Esophagus squamous epithelium (tissue), 5 donors: ENCODE measurements at regions not wholly inside any gene's neighbourhood (a gene's known extent, or its start where the extent isn't known, plus 50 kb on each side); places are given as distances from the start of the nearest gene placed in this dataset.
"Not testable (repeated sequence)": the region's sequence is repeated elsewhere in the genome, so short reads cannot be mapped to it uniquely, and the experiment has no call there.

Source experiments
- DNase-seq: peaks from one replicate; lab custom pipeline; 2025; lab: John Stamatoyannopoulos, UW
- H3K27ac ChIP-seq, 4 donors: fragments of 200-600 bp; sonication (generic); one replicate each; pipeline ENCODE4 v1.5.1; 2016 to 2019; ENCODE audit warnings: mild to moderate bottlenecking in 1 of 4
- H3K27me3 ChIP-seq, 4 donors: fragments of 200-600 bp; sonication (generic); 1 replicate in 3 of 4; 2 replicates in 1 of 4; pipeline versions ENCODE4 v1.5.1 to v1.6.0; 2017 to 2021; ENCODE audit warnings: antibody characterized with exemption in 1 of 4
- H3K36me3 ChIP-seq, 3 donors: fragments of 200-600 bp; sonication (generic); one replicate each; pipeline ENCODE4 v1.5.1; 2016 to 2019
- H3K4me1 ChIP-seq, 3 donors: fragments of 200-600 bp; sonication (generic); one replicate each; pipeline ENCODE4 v1.5.1; 2017 to 2019
- H3K4me3 ChIP-seq, 4 donors: fragments of 200-600 bp; sonication (generic); 1 replicate in 3 of 4; 2 replicates in 1 of 4; pipeline ENCODE4 v1.5.1; 2016 to 2019; ENCODE audit warnings: mild to moderate bottlenecking in 2 of 4, moderate library complexity in 1 of 4
- H3K9me3 ChIP-seq, 3 donors: fragments of 200-600 bp; sonication (generic); one replicate each; pipeline ENCODE4 v1.5.1; 2016 to 2019
- POLR2A ChIP-seq, 4 donors: fragments of 450-650 bp; IDR thresholded peaks; one replicate each; pipeline ENCODE4 v1.6.1; 2017; ENCODE audit warnings: antibody characterized with exemption in 4 of 4, mild to moderate bottlenecking in 4 of 4, moderate library complexity in 3 of 4
- WGBS, 2 donors: methylation state at CpG; one replicate each; pipeline ENCODE4 v1.1.5; 2018; 5-methylcytosine and 5-hydroxymethylcytosine counted together
- intact Hi-C: fragments of 100-400 bp; cut with DNase I; formaldehyde crosslinking; loops from one replicate; pipeline ENCODE4 v1.15.0; 2022
- TF ChIP-seq, protein P1 (sequence below), 6 experiments: fragments of 450-650 bp in 4 of 6; fragments of 200-600 bp in 2 of 6; sonication (generic) in 2 of 6; IDR thresholded peaks; one replicate each; pipeline ENCODE4 v1.5.1; 2016 to 2019; ENCODE audit warnings: antibody characterized with exemption in 6 of 6, mild to moderate bottlenecking in 4 of 6, moderate library complexity in 4 of 6
- donor health status: DM: yes; HTN: yes; CAD: no.

- Histone ChIP-seq H3K4me1 (peaks cover 0 to 17% (median 4%) of the 10 kb centered on the region in 3 donors), H3K4me3 (no peak overlapping the region), H3K36me3 (no peaks in the 10 kb centered on the region), H3K27ac (no peak overlapping the region), H3K27me3 (peaks cover 0 to 10% (median 0%) of the 10 kb centered on the region in 4 donors), H3K9me3 (no peaks in the 10 kb centered on the region)
- 37 to 68% methylated on average over 4 of the region's 4 CpGs for WGBS, 2 donors
- no peak for DNase-seq
- intact Hi-C loops = no loop called here
- no peak for TF ChIP-seq POLR2A (IDR thresholded peaks at IDR 0.05)
- TF ChIP-seq, protein P1, sequence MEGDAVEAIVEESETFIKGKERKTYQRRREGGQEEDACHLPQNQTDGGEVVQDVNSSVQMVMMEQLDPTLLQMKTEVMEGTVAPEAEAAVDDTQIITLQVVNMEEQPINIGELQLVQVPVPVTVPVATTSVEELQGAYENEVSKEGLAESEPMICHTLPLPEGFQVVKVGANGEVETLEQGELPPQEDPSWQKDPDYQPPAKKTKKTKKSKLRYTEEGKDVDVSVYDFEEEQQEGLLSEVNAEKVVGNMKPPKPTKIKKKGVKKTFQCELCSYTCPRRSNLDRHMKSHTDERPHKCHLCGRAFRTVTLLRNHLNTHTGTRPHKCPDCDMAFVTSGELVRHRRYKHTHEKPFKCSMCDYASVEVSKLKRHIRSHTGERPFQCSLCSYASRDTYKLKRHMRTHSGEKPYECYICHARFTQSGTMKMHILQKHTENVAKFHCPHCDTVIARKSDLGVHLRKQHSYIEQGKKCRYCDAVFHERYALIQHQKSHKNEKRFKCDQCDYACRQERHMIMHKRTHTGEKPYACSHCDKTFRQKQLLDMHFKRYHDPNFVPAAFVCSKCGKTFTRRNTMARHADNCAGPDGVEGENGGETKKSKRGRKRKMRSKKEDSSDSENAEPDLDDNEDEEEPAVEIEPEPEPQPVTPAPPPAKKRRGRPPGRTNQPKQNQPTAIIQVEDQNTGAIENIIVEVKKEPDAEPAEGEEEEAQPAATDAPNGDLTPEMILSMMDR (IDR thresholded peaks at IDR 0.05) = no peak
Measured at GRCh38 chr18:10131081-10131459, 217.3 kb downstream of the VAPA start.

GRCh38 chr18:10131460-10132395 lies 217.9 kb downstream of the VAPA start:
- Histone ChIP-seq H3K9me3 (no peaks in the 10 kb centered on the region), H3K27ac (no peak overlapping the region), H3K36me3 (no peaks in the 10 kb centered on the region), H3K4me3 (peak overlapping the region; percentile 18 to 60 (median 33)), H3K4me1 (peaks cover 0 to 17% (median 4%) of the 10 kb centered on the region in 3 donors), H3K27me3 (peaks cover 0 to 10% (median 0%) of the 10 kb centered on the region in 4 donors)
- 28 to 36% methylated on average over 12 to 14 of the region's 48 CpGs for WGBS, 2 donors
- intact Hi-C loops = no loop called here
- no peak for DNase-seq
- no peak for TF ChIP-seq POLR2A (IDR thresholded peaks at IDR 0.05)
- TF ChIP-seq, protein P1 (IDR thresholded peaks at IDR 0.05) = no peak

GRCh38 chr18:10133516-10133915 lies 219.7 kb downstream of the VAPA start:
- TF ChIP-seq, protein P1 (IDR thresholded peaks at IDR 0.05) = no peak
- no peak for TF ChIP-seq POLR2A (IDR thresholded peaks at IDR 0.05)
- intact Hi-C loops = no loop called here

GRCh38 chr18:10134204-10134603 lies 220.4 kb downstream of the VAPA start:
- H3K27ac ChIP-seq = no peak overlapping the region
- intact Hi-C loops = no loop called here
- TF ChIP-seq, protein P1 (IDR thresholded peaks at IDR 0.05) = no peak
- TF ChIP-seq POLR2A (IDR thresholded peaks at IDR 0.05) = no peak
- peaks cover 0 to 17% (median 4%) of the 10 kb centered on the region in 3 donors for H3K4me1 ChIP-seq
- no peak for DNase-seq
- H3K4me3 ChIP-seq = no peak overlapping the region
- no peaks in the 10 kb centered on the region for H3K36me3 ChIP-seq
- H3K9me3 ChIP-seq = no peaks in the 10 kb centered on the region
- 93 to 98% methylated on average over 12 of the region's 14 CpGs for WGBS, 2 donors
- H3K27me3 ChIP-seq = peaks cover 0 to 10% (median 0%) of the 10 kb centered on the region in 4 donors

More at GRCh38 chr18:10133516-10133915, 219.7 kb downstream of the VAPA start:
- 80 to 86% methylated on average over 1 of the region's 2 CpGs for WGBS, 2 donors
- Histone ChIP-seq H3K9me3 (no peaks in the 10 kb centered on the region), H3K27me3 (peaks cover 0 to 10% (median 0%) of the 10 kb centered on the region in 4 donors), H3K4me3 (no peak overlapping the region), H3K27ac (no peak overlapping the region), H3K4me1 (peaks cover 0 to 17% (median 4%) of the 10 kb centered on the region in 3 donors), H3K36me3 (no peaks in the 10 kb centered on the region)
- no peak for DNase-seq

DNA sequence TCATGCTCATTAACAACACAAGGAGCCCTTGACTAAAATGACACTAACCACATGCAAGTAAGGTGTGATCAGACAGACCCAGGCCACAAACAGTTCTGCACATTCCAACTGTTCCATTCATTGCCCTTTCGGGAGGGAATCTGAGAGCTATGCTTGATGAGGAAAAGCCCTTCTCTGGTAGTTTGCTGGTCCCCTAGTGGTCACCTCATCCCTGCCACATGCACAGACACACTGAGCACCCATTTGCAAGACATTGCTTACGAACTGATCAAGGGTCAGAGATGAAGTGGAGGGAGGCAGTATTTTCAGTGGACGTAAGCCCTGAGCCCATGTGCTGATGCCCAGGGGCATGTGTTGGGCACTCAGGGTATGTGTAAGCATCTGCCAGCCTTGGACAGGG lies 220.9 kb downstream of the VAPA start:
- H3K9me3 ChIP-seq, H3K4me3 ChIP-seq, intact Hi-C loops, H3K27ac ChIP-seq, DNase-seq, H3K36me3 ChIP-seq: not testable (repeated sequence)
- Histone ChIP-seq H3K27me3 (peaks cover 0 to 10% (median 0%) of the 10 kb centered on the region in 4 donors), H3K4me1 (peaks cover 0 to 18% (median 4%) of the 10 kb centered on the region in 3 donors)
- 100% methylated on average over 2 of the region's 3 CpGs for WGBS, 2 donors
